ENCODE measurements at regions not wholly inside any gene's neighbourhood (a gene's known extent, or its start where the extent isn't known, plus 50 kb on each side); places are given as distances from the start of the nearest gene placed in this dataset.

DNA sequence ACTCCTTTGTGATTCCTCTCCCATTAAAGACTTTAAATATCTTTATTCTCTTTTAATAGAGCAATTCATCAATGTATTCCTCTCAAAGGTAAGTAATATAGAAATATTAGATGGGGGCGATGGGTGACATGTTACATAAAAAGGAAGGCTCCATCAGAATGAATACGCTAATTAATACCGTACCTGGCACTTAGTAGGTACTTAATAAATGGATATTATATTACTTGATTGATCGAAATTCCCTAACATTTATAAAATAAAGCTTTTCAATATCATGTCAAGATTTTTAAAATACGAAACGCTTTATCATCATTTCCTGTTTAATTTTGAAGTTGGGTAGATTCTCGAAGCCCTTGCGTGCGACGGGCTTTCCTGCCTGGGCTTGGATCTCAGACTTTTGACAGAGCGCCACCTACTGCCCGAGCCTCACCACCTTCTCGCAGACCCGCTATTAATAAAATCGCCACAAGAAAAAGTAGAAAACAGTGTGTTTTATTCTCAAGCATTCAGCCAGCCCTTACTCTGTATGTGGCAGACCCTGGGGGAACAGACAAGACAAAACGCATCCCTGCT is 99.4 kb downstream of the C5orf15 start:
- POLR2A ChIA-PET = no interaction called here

DNA sequence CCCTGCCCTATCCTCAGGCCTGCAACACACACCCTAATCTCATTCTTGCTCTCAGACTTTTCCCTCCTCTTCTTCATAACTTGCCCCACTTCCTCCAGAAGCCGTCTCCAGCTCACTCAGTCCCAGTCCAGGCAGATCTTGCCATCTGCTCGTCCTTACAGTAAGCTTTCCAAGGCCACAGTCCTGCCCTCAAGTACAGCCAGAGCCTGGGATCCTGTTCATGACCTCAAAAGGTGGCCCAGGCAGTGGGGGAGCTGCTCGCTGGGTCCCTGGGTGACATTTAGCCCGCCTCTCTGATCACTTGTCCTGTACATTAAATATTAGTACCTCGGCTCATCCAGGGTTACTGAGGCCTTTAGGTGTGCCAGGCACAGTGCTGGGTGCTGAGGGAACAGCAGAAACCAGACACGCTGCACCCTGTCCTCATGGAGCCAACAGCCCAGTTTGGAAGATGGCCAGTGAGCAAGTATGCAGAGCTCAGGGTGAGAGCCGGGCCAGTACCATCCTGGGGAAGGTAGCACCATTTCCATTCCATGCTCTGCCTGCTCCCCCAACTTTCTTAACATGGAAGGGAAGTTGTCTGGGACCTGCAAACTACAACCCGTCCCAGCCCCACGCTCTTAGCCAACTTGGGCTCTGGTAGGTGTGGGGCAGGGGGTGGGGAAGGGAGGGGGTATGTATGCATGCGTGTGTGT is 100.4 kb downstream of the C5orf15 start:
- CTCF ChIA-PET = interaction anchor here (1.0 to 5.5 kb wide), 12 partner anchors 14 to 757 kb away, joined by 3 to 80 read pairs (median 6); no protein-coding TSS in a partner anchor
- TF ChIP-seq, protein P1, sequence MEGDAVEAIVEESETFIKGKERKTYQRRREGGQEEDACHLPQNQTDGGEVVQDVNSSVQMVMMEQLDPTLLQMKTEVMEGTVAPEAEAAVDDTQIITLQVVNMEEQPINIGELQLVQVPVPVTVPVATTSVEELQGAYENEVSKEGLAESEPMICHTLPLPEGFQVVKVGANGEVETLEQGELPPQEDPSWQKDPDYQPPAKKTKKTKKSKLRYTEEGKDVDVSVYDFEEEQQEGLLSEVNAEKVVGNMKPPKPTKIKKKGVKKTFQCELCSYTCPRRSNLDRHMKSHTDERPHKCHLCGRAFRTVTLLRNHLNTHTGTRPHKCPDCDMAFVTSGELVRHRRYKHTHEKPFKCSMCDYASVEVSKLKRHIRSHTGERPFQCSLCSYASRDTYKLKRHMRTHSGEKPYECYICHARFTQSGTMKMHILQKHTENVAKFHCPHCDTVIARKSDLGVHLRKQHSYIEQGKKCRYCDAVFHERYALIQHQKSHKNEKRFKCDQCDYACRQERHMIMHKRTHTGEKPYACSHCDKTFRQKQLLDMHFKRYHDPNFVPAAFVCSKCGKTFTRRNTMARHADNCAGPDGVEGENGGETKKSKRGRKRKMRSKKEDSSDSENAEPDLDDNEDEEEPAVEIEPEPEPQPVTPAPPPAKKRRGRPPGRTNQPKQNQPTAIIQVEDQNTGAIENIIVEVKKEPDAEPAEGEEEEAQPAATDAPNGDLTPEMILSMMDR (IDR thresholded peaks at IDR 0.05; ENCODE audit: insufficient read depth, low read length, missing control alignments) = no peak
- POLR2A ChIA-PET = no interaction called here
- no peak overlapping the region for H3K4me3 ChIP-seq (ENCODE audit: low read depth, low read length)
- no peak for DNase-seq (ENCODE audit: low read depth, low spot score)

More for the DNA sequence above, 99.4 kb downstream of the C5orf15 start:
- no peak for DNase-seq (ENCODE audit: low read depth, low spot score)
- CTCF ChIA-PET = interaction anchor here (0.6 to 5.5 kb wide), 31 partner anchors 9 to 758 kb away, joined by 3 to 80 read pairs (median 4); no protein-coding TSS in a partner anchor
- TF ChIP-seq, protein P1 (IDR thresholded peaks at IDR 0.05; ENCODE audit: insufficient read depth, low read length, missing control alignments) = peak; percentile 79
- H3K4me3 ChIP-seq (ENCODE audit: low read depth, low read length) = no peak overlapping the region

DNA sequence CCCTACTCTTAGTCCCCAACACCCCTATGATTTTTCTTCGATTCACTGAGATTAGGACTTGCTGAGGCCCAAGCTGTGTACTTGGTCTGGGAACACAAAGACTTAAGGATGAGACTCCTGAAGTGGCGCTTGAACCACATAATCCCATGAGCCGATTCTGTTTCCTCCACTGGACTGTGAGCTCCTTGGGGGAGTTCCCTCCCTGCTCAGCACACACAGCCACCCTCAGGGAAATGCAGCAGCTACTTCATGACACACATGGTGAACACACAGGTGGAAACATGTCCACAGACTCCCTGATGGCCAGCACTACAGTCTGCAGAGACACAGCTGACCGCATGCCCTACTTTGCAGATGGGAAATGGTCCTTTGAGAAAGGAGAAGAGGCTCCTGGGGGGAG is 101.1 kb downstream of the C5orf15 start:
- TF ChIP-seq, protein P1 (IDR thresholded peaks at IDR 0.05; ENCODE audit: insufficient read depth, low read length, missing control alignments) = no peak
- DNase-seq (ENCODE audit: low read depth, low spot score) = no peak
- POLR2A ChIA-PET = no interaction called here
- CTCF ChIA-PET = interaction anchor here (1.3 to 5.5 kb wide), 4 partner anchors 15 to 756 kb away, joined by 3 to 80 read pairs (median 16); no protein-coding TSS in a partner anchor
- no peak overlapping the region for H3K4me3 ChIP-seq (ENCODE audit: low read depth, low read length)

DNA sequence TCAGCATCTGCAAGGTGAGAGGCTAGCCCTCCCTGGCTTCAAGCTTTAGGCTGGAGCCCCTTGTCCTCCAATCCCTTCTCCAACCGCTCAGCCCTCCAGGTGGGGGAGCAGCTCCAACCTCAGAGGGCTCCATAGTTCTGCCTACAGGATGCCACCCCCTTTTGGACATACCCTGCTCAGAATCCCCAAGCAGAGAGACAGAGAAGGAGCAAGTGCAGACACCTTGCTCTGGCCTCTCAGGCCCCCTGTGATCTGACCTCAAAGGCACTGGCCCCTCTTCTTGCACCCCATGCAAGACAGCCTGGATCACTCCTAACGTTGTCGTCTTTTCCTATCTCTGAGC is 101.6 kb downstream of the C5orf15 start:
- no peak for DNase-seq (ENCODE audit: low read depth, low spot score)

DNA sequence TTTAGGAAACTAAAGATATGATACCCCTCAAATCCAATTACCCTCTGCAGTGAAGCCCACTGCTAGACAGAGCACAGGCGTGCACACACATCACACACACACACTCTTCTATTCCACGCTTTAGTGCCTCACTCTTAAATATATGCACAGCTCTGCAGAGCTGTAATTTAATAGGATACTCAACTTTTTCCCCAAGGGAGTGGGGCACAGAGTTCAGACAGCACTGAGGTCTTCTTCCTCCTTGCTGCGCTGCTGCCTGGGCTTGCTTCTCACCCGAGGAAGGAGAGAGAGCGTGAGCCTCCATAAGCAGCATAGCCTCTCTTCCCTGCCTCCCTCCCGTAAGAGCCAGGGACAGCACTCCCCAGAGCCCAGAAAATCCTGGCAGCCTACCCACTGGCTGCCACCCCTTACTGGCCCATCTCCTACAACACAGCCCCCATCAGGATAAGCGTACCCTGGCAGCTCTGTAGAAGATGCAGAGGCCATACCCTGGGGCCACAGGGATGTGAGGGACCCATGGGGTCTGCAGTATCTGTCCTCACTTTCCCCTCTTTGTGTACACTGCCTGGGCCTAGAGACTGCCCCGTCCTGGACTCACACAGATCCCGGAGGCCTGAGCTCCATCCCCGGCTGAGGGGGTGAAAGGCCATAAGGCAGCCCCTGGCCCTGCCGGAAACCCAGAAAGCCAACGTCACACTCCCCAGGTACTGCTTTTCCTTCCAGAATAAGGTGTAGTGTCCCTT is 102.1 kb downstream of the C5orf15 start:
- DNase-seq (ENCODE audit: low read depth, low spot score) = no peak
- CTCF ChIA-PET = interaction anchor here (1.3 to 5.2 kb wide), 3 partner anchors 29 to 755 kb away, joined by 3 to 26 read pairs (median 5); no protein-coding TSS in a partner anchor
- no peak overlapping the region for H3K4me3 ChIP-seq (ENCODE audit: low read depth, low read length)
- POLR2A ChIA-PET = no interaction called here
- TF ChIP-seq, protein P1 (IDR thresholded peaks at IDR 0.05; ENCODE audit: insufficient read depth, low read length, missing control alignments) = no peak

More for the DNA sequence above, 101.6 kb downstream of the C5orf15 start:
- no peak overlapping the region for H3K4me3 ChIP-seq (ENCODE audit: low read depth, low read length)
- ChIA-PET CTCF (interaction anchor here (1.3 to 5.5 kb wide), 4 partner anchors 15 to 756 kb away, joined by 3 to 80 read pairs (median 16); no protein-coding TSS in a partner anchor), POLR2A (no interaction called here)
- TF ChIP-seq, protein P1 (IDR thresholded peaks at IDR 0.05; ENCODE audit: insufficient read depth, low read length, missing control alignments) = no peak

DNA sequence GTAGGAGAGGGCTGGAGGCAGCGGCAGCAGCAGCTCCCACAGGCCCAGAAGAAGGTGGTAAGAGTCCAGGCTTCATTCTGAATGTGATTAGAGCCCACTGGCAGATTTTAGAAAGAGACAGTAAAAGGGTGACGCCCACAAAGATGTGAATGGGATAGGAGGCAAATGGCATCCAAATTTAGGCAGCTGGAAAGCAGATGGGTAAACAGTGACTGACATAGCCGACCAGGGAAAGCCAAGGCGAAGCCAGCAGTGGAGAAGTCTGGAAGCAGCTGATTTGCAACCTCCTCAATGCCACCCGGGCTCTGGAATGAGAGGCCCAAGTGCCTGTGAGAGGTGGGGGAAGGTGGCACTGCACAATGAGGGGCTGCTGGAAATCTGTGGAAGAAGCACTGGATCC is 103.3 kb downstream of the C5orf15 start:
- ChIA-PET POLR2A (no interaction called here), CTCF (no interaction called here)
- no peak overlapping the region for H3K4me3 ChIP-seq (ENCODE audit: low read depth, low read length)
- TF ChIP-seq, protein P1 (IDR thresholded peaks at IDR 0.05; ENCODE audit: insufficient read depth, low read length, missing control alignments) = no peak
- no peak for DNase-seq (ENCODE audit: low read depth, low spot score)
